ENCODE measurements at regions not wholly inside any gene's neighbourhood (a gene's known extent, or its start where the extent isn't known, plus 50 kb on each side); places are given as distances from the start of the nearest gene placed in this dataset.

GRCh38 chr4:31081366-31081765 is 361.2 kb downstream of the PCDH7 start:
- Mint-ChIP-seq H3K27ac (no peak overlapping the region), H3K4me1 (no peaks in the 10 kb centered on the region), H3K9me3 (peaks cover 8 to 13% (median 11%) of the 10 kb centered on the region in 3 donors), H3K27me3 (no peaks in the 10 kb centered on the region), H3K4me3 (no peak overlapping the region), H3K36me3 (no peaks in the 10 kb centered on the region)
- Histone ChIP-seq H3K27me3 (replicated peaks in 1 of 2; ENCODE audit: control insufficient read depth in 2 of 2, extremely low read depth in 1 of 2, insufficient read depth in 2 of 2, low read length in 1 of 2) (no peaks in the 10 kb centered on the region), H3K27ac (ENCODE audit: low read length) (no peak overlapping the region), H3K9me3 (no peaks in the 10 kb centered on the region), H3K4me1 (ENCODE audit: control insufficient read depth in 1 of 2, extremely low read depth in 1 of 2, insufficient read depth in 2 of 2, low read length in 2 of 2) (no peaks in the 10 kb centered on the region), H3K4me3 (ENCODE audit: control insufficient read depth in 1 of 2, extremely low read depth in 1 of 2, low read length in 1 of 2) (no peak overlapping the region), H3K36me3 (ENCODE audit: control insufficient read depth in 2 of 2, extremely low read depth in 1 of 2, insufficient read depth in 1 of 2, low read length in 1 of 2) (no peaks in the 10 kb centered on the region)
- DNase-seq (no peak), ATAC-seq (replicated peaks in 1 of 4) (no peak)
- POLR2A ChIA-PET: no interaction called here
- CTCF ChIA-PET: no interaction called here

GRCh38 chr4:31083456-31083855 is 363.3 kb downstream of the PCDH7 start:
- H3K4me3 ChIP-seq (ENCODE audit: control insufficient read depth in 1 of 2, extremely low read depth in 1 of 2, low read length in 1 of 2): no peak overlapping the region
- no peak overlapping the region for H3K4me3 Mint-ChIP-seq

GRCh38 chr4:31084806-31085416 is 364.7 kb downstream of the PCDH7 start:
- ChIA-PET CTCF (interaction anchor here in 1 of 2 donors (1.0 kb wide), 1 partner anchor 12 kb away, joined by 4 read pairs; no protein-coding TSS in a partner anchor), POLR2A (no interaction called here)
- H3K9me3 Mint-ChIP-seq: peaks cover 8 to 10% (median 9%) of the 10 kb centered on the region in 3 donors
- no peaks in the 10 kb centered on the region for H3K4me1 Mint-ChIP-seq
- no peak overlapping the region for H3K27ac ChIP-seq (ENCODE audit: low read length)
- WGBS (ENCODE audit: insufficient coverage): 76% methylated on average over 5 of the region's 9 CpGs
- H3K4me3 Mint-ChIP-seq: no peak overlapping the region
- DNase-seq (no peak), ATAC-seq (replicated peaks in 1 of 4) (no peak)
- H3K36me3 ChIP-seq (ENCODE audit: control insufficient read depth in 2 of 2, extremely low read depth in 1 of 2, insufficient read depth in 1 of 2, low read length in 1 of 2): no peaks in the 10 kb centered on the region
- no peaks in the 10 kb centered on the region for H3K4me1 ChIP-seq (ENCODE audit: control insufficient read depth in 1 of 2, extremely low read depth in 1 of 2, insufficient read depth in 2 of 2, low read length in 2 of 2)
- H3K9me3 ChIP-seq: no peaks in the 10 kb centered on the region
- no peaks in the 10 kb centered on the region for H3K27me3 ChIP-seq (replicated peaks in 1 of 2; ENCODE audit: control insufficient read depth in 2 of 2, extremely low read depth in 1 of 2, insufficient read depth in 2 of 2, low read length in 1 of 2)
- no peaks in the 10 kb centered on the region for H3K36me3 Mint-ChIP-seq
- no peak overlapping the region for H3K27ac Mint-ChIP-seq
- no peaks in the 10 kb centered on the region for H3K27me3 Mint-ChIP-seq
- no peak overlapping the region for H3K4me3 ChIP-seq (ENCODE audit: control insufficient read depth in 1 of 2, extremely low read depth in 1 of 2, low read length in 1 of 2)

More at GRCh38 chr4:31083456-31083855, 363.3 kb downstream of the PCDH7 start:
- peaks cover 10 to 13% (median 11%) of the 10 kb centered on the region in 3 donors for H3K9me3 Mint-ChIP-seq
- no peaks in the 10 kb centered on the region for H3K27me3 Mint-ChIP-seq
- no peak overlapping the region for H3K27ac ChIP-seq (ENCODE audit: low read length)
- DNase-seq (no peak), ATAC-seq (replicated peaks in 1 of 4) (no peak)
- CTCF ChIA-PET: no interaction called here
- H3K27me3 ChIP-seq (replicated peaks in 1 of 2; ENCODE audit: control insufficient read depth in 2 of 2, extremely low read depth in 1 of 2, insufficient read depth in 2 of 2, low read length in 1 of 2): no peaks in the 10 kb centered on the region
- H3K4me1 ChIP-seq (ENCODE audit: control insufficient read depth in 1 of 2, extremely low read depth in 1 of 2, insufficient read depth in 2 of 2, low read length in 2 of 2): no peaks in the 10 kb centered on the region
- H3K4me1 Mint-ChIP-seq: no peaks in the 10 kb centered on the region
- WGBS (ENCODE audit: insufficient coverage): 93% methylated on average over 2 of the region's 3 CpGs
- POLR2A ChIA-PET: no interaction called here
- no peak overlapping the region for H3K27ac Mint-ChIP-seq
- no peaks in the 10 kb centered on the region for H3K9me3 ChIP-seq
- H3K36me3 Mint-ChIP-seq: no peaks in the 10 kb centered on the region
- no peaks in the 10 kb centered on the region for H3K36me3 ChIP-seq (ENCODE audit: control insufficient read depth in 2 of 2, extremely low read depth in 1 of 2, insufficient read depth in 1 of 2, low read length in 1 of 2)

- Mint-ChIP-seq H3K27me3 (no peaks in the 10 kb centered on the region), H3K9me3 (peaks cover 8 to 9% (median 8%) of the 10 kb centered on the region in 3 donors), H3K27ac (no peak overlapping the region), H3K4me3 (no peak overlapping the region), H3K4me1 (no peaks in the 10 kb centered on the region), H3K36me3 (no peaks in the 10 kb centered on the region)
- Histone ChIP-seq H3K27ac (ENCODE audit: low read length) (no peak overlapping the region), H3K4me3 (ENCODE audit: control insufficient read depth in 1 of 2, extremely low read depth in 1 of 2, low read length in 1 of 2) (no peak overlapping the region), H3K9me3 (no peaks in the 10 kb centered on the region), H3K36me3 (ENCODE audit: control insufficient read depth in 2 of 2, extremely low read depth in 1 of 2, insufficient read depth in 1 of 2, low read length in 1 of 2) (no peaks in the 10 kb centered on the region), H3K27me3 (replicated peaks in 1 of 2; ENCODE audit: control insufficient read depth in 2 of 2, extremely low read depth in 1 of 2, insufficient read depth in 2 of 2, low read length in 1 of 2) (no peaks in the 10 kb centered on the region), H3K4me1 (ENCODE audit: control insufficient read depth in 1 of 2, extremely low read depth in 1 of 2, insufficient read depth in 2 of 2, low read length in 2 of 2) (no peaks in the 10 kb centered on the region)
- ChIA-PET POLR2A (no interaction called here), CTCF (no interaction called here)
- no peak for DNase-seq
- no peak for ATAC-seq (replicated peaks in 1 of 4)
These were observed 365.5 kb downstream of the PCDH7 start for GRCh38 chr4:31085689-31086088.

GRCh38 chr4:31086756-31087330 is 366.7 kb downstream of the PCDH7 start:
- H3K4me1 Mint-ChIP-seq: no peaks in the 10 kb centered on the region
- POLR2A ChIA-PET: no interaction called here
- Histone ChIP-seq H3K27me3 (replicated peaks in 1 of 2; ENCODE audit: control insufficient read depth in 2 of 2, extremely low read depth in 1 of 2, insufficient read depth in 2 of 2, low read length in 1 of 2) (no peaks in the 10 kb centered on the region), H3K4me3 (ENCODE audit: control insufficient read depth in 1 of 2, extremely low read depth in 1 of 2, low read length in 1 of 2) (no peak overlapping the region), H3K27ac (ENCODE audit: low read length) (no peak overlapping the region), H3K36me3 (ENCODE audit: control insufficient read depth in 2 of 2, extremely low read depth in 1 of 2, insufficient read depth in 1 of 2, low read length in 1 of 2) (no peaks in the 10 kb centered on the region), H3K9me3 (no peaks in the 10 kb centered on the region), H3K4me1 (ENCODE audit: control insufficient read depth in 1 of 2, extremely low read depth in 1 of 2, insufficient read depth in 2 of 2, low read length in 2 of 2) (no peaks in the 10 kb centered on the region)
- WGBS (ENCODE audit: insufficient coverage): no CpG with 5 or more reads among the region's 3 CpGs
- no peaks in the 10 kb centered on the region for H3K27me3 Mint-ChIP-seq
- DNase-seq: no peak
- CTCF ChIA-PET: no interaction called here
- H3K27ac Mint-ChIP-seq: no peak overlapping the region
- H3K36me3 Mint-ChIP-seq: no peaks in the 10 kb centered on the region
- H3K4me3 Mint-ChIP-seq: no peak overlapping the region
- peaks cover 5 to 9% (median 6%) of the 10 kb centered on the region in 3 donors for H3K9me3 Mint-ChIP-seq
- ATAC-seq (replicated peaks in 1 of 4): no peak

GRCh38 chr4:31088600-31089230 is 368.5 kb downstream of the PCDH7 start:
- H3K27ac Mint-ChIP-seq: no peak overlapping the region
- H3K4me3 Mint-ChIP-seq: no peak overlapping the region
- Histone ChIP-seq H3K9me3 (no peaks in the 10 kb centered on the region), H3K27ac (ENCODE audit: low read length) (no peak overlapping the region), H3K4me3 (ENCODE audit: control insufficient read depth in 1 of 2, extremely low read depth in 1 of 2, low read length in 1 of 2) (no peak overlapping the region), H3K36me3 (ENCODE audit: control insufficient read depth in 2 of 2, extremely low read depth in 1 of 2, insufficient read depth in 1 of 2, low read length in 1 of 2) (no peaks in the 10 kb centered on the region), H3K27me3 (replicated peaks in 1 of 2; ENCODE audit: control insufficient read depth in 2 of 2, extremely low read depth in 1 of 2, insufficient read depth in 2 of 2, low read length in 1 of 2) (no peaks in the 10 kb centered on the region), H3K4me1 (ENCODE audit: control insufficient read depth in 1 of 2, extremely low read depth in 1 of 2, insufficient read depth in 2 of 2, low read length in 2 of 2) (no peaks in the 10 kb centered on the region)
- ChIA-PET CTCF (interaction anchor here in 1 of 2 donors (0.5 kb wide), 1 partner anchor 9 kb away, joined by 3 read pairs; no protein-coding TSS in a partner anchor), POLR2A (no interaction called here)
- no peaks in the 10 kb centered on the region for H3K36me3 Mint-ChIP-seq
- H3K4me1 Mint-ChIP-seq: no peaks in the 10 kb centered on the region
- ATAC-seq (replicated peaks in 1 of 4): no peak
- DNase-seq: no peak
- no peaks in the 10 kb centered on the region for H3K27me3 Mint-ChIP-seq
- WGBS (ENCODE audit: insufficient coverage): no CpG with 5 or more reads among the region's 3 CpGs
- peaks cover 9 to 13% (median 10%) of the 10 kb centered on the region in 3 donors for H3K9me3 Mint-ChIP-seq
